Vagina (tissue), 2 donors: ENCODE measurements at regions not wholly inside any gene's neighbourhood (a gene's known extent, or its start where the extent isn't known, plus 50 kb on each side); places are given as distances from the start of the nearest gene placed in this dataset.
A peak's percentile ranks its signal among the peaks of the same experiment; 100 is the strongest.
"Not testable (repeated sequence)": the region's sequence is repeated elsewhere in the genome, so short reads cannot be mapped to it uniquely, and the experiment has no call there.

Source experiments
- DNase-seq, 2 donors: peaks; one replicate each; pipeline ENCODE4 v3.0.0-alpha.2; 2017; ENCODE audit errors: extremely low spot score in 2 of 2
- H3K27ac ChIP-seq: fragments of 200-600 bp; sonication (generic); one replicate; pipeline ENCODE4 v1.5.1; 2019
- H3K27me3 ChIP-seq: fragments of 200-600 bp; sonication (generic); one replicate; pipeline ENCODE4 v1.5.1; 2019
- H3K36me3 ChIP-seq, 2 donors: fragments of 200-600 bp; sonication (generic); one replicate each; pipeline ENCODE4 v1.5.1; 2017 to 2019
- H3K4me1 ChIP-seq: fragments of 200-600 bp; sonication (generic); one replicate; pipeline ENCODE4 v1.5.1; 2019
- H3K4me3 ChIP-seq, 2 donors: fragments of 200-600 bp; sonication (generic); 1 replicate in 1 of 2; 2 replicates in 1 of 2; pipeline ENCODE4 v1.5.1; 2016 to 2019
- H3K9me3 ChIP-seq: fragments of 200-600 bp; sonication (generic); one replicate; pipeline ENCODE4 v1.5.1; 2019
- CTCF ChIP-seq, 3 experiments: fragments of 450-650 bp in 2 of 3; fragments of 200-600 bp in 1 of 3; sonication (generic) in 1 of 3; IDR thresholded peaks; one replicate each; pipeline ENCODE4 v1.5.1; 2017 to 2019; ENCODE audit warnings: antibody characterized with exemption in 3 of 3, mild to moderate bottlenecking in 2 of 3, moderate library complexity in 2 of 3
- POLR2A ChIP-seq, 2 donors: fragments of 450-650 bp; IDR thresholded peaks; one replicate each; pipeline ENCODE4 v1.6.1; 2017; ENCODE audit warnings: antibody characterized with exemption in 2 of 2, mild to moderate bottlenecking in 2 of 2, moderate library complexity in 2 of 2
- POLR2AphosphoS5 ChIP-seq, 2 donors: sonication (generic); formaldehyde crosslinking; IDR thresholded peaks; one replicate each; pipeline ENCODE4 v1.9.0; 2017; ENCODE audit warnings: antibody characterized with exemption in 2 of 2, mild to moderate bottlenecking in 2 of 2, low read depth in 1 of 2; ENCODE audit not compliant: insufficient read depth in 1 of 2
- intact Hi-C: fragments of 100-400 bp; cut with DNase I; formaldehyde crosslinking; loops from one replicate; pipeline ENCODE4 v1.15.1; 2023

GRCh38 chr1:222002503-222002902 is 260.6 kb upstream of the DUSP10 start:
- Histone ChIP-seq H3K27me3 (no peaks in the 10 kb centered on the region), H3K9me3 (no peaks in the 10 kb centered on the region), H3K36me3 (no peaks in the 10 kb centered on the region), H3K4me3 (no peak overlapping the region), H3K27ac (no peak overlapping the region), H3K4me1 (peaks cover 9% of the 10 kb centered on the region)
- TF ChIP-seq POLR2A (IDR thresholded peaks at IDR 0.05) (no peak), POLR2AphosphoS5 (IDR thresholded peaks at IDR 0.05; ENCODE audit: insufficient read depth in 1 of 2, low read depth in 1 of 2) (no peak), CTCF (IDR thresholded peaks at IDR 0.05) (no peak)
- DNase-seq = no peak
- intact Hi-C loops = no loop called here

GRCh38 chr1:222000131-222000530 is 258.2 kb upstream of the DUSP10 start:
- Histone ChIP-seq H3K4me3 (no peak overlapping the region), H3K27ac (no peak overlapping the region), H3K9me3 (no peaks in the 10 kb centered on the region), H3K36me3 (no peaks in the 10 kb centered on the region), H3K27me3 (no peaks in the 10 kb centered on the region), H3K4me1 (peaks cover 9% of the 10 kb centered on the region)
- intact Hi-C loops = no loop called here
- TF ChIP-seq CTCF (IDR thresholded peaks at IDR 0.05) (no peak), POLR2A (IDR thresholded peaks at IDR 0.05) (no peak), POLR2AphosphoS5 (IDR thresholded peaks at IDR 0.05; ENCODE audit: insufficient read depth in 1 of 2, low read depth in 1 of 2) (no peak)
- DNase-seq = no peak

GRCh38 chr1:221998781-221999180 is 256.9 kb upstream of the DUSP10 start:
- Histone ChIP-seq H3K27ac (no peak overlapping the region), H3K4me1 (peaks cover 9% of the 10 kb centered on the region), H3K4me3 (no peak overlapping the region), H3K9me3 (no peaks in the 10 kb centered on the region), H3K27me3 (no peaks in the 10 kb centered on the region), H3K36me3 (no peaks in the 10 kb centered on the region)
- intact Hi-C loops = no loop called here
- no peak for DNase-seq
- TF ChIP-seq CTCF (IDR thresholded peaks at IDR 0.05) (no peak), POLR2AphosphoS5 (IDR thresholded peaks at IDR 0.05; ENCODE audit: insufficient read depth in 1 of 2, low read depth in 1 of 2) (no peak), POLR2A (IDR thresholded peaks at IDR 0.05) (no peak)

GRCh38 chr1:221998186-221998612 is 256.3 kb upstream of the DUSP10 start:
- intact Hi-C loops = no loop called here
- TF ChIP-seq POLR2AphosphoS5 (IDR thresholded peaks at IDR 0.05; ENCODE audit: insufficient read depth in 1 of 2, low read depth in 1 of 2) (no peak), POLR2A (IDR thresholded peaks at IDR 0.05) (no peak)
- no peak for DNase-seq
- Histone ChIP-seq H3K27me3 (no peaks in the 10 kb centered on the region), H3K36me3 (no peaks in the 10 kb centered on the region), H3K4me1 (peaks cover 9% of the 10 kb centered on the region), H3K4me3 (no peak overlapping the region), H3K9me3 (no peaks in the 10 kb centered on the region), H3K27ac (no peak overlapping the region)

GRCh38 chr1:221997012-221997411 is 255.1 kb upstream of the DUSP10 start:
- intact Hi-C loops, DNase-seq: not testable (repeated sequence)

GRCh38 chr1:221994939-221995338 is 253.1 kb upstream of the DUSP10 start:
- H3K27me3 ChIP-seq = no peaks in the 10 kb centered on the region
- H3K4me1 ChIP-seq = peaks cover 9% of the 10 kb centered on the region
- TF ChIP-seq POLR2AphosphoS5 (IDR thresholded peaks at IDR 0.05; ENCODE audit: insufficient read depth in 1 of 2, low read depth in 1 of 2) (no peak), CTCF (IDR thresholded peaks at IDR 0.05) (no peak), POLR2A (IDR thresholded peaks at IDR 0.05) (no peak)
- intact Hi-C loops = no loop called here
- no peaks in the 10 kb centered on the region for H3K9me3 ChIP-seq
- DNase-seq = no peak
- H3K27ac ChIP-seq = peak overlapping the region; percentile 46
- no peak overlapping the region for H3K4me3 ChIP-seq
- H3K36me3 ChIP-seq = no peaks in the 10 kb centered on the region

More at GRCh38 chr1:221997012-221997411, 255.1 kb upstream of the DUSP10 start:
- H3K4me3 ChIP-seq, H3K36me3 ChIP-seq, H3K4me1 ChIP-seq, H3K27ac ChIP-seq, H3K9me3 ChIP-seq, H3K27me3 ChIP-seq: not testable (repeated sequence)
